Fibroblast of skin of left biceps (primary cell): ENCODE measurements at regions not wholly inside any gene's neighbourhood (a gene's known extent, or its start where the extent isn't known, plus 50 kb on each side); places are given as distances from the start of the nearest gene placed in this dataset.
A peak's percentile ranks its signal among the peaks of the same experiment; 100 is the strongest.
"Not testable (repeated sequence)": the region's sequence is repeated elsewhere in the genome, so short reads cannot be mapped to it uniquely, and the experiment has no call there.

Experiments used
- DNase-seq, 2 experiments: peaks; one replicate each; pipeline ENCODE4 v3.0.0-alpha.2; 2013; ENCODE audit warnings: low read depth in 2 of 2

DNA sequence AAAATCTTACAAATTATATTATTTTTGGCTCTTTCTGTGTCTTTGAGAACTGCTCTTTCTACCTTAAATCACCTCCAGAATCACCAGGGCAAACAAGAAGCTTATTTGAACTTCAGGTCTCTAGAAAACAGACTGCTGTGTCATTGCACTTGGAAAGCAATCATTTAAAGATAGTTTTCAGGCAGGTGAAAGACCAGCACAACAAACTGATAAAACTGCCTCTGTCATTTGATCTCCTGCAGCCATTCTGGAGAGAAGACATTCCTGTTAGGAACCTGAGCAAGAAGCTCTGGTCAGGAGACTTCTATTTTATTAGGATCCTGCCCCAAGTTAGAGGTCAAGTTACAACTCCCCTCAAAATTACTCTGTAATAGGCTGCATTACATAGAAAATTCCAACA is 50.7 kb upstream of the AP4E1 start:
- DNase-seq, result no peak

DNA sequence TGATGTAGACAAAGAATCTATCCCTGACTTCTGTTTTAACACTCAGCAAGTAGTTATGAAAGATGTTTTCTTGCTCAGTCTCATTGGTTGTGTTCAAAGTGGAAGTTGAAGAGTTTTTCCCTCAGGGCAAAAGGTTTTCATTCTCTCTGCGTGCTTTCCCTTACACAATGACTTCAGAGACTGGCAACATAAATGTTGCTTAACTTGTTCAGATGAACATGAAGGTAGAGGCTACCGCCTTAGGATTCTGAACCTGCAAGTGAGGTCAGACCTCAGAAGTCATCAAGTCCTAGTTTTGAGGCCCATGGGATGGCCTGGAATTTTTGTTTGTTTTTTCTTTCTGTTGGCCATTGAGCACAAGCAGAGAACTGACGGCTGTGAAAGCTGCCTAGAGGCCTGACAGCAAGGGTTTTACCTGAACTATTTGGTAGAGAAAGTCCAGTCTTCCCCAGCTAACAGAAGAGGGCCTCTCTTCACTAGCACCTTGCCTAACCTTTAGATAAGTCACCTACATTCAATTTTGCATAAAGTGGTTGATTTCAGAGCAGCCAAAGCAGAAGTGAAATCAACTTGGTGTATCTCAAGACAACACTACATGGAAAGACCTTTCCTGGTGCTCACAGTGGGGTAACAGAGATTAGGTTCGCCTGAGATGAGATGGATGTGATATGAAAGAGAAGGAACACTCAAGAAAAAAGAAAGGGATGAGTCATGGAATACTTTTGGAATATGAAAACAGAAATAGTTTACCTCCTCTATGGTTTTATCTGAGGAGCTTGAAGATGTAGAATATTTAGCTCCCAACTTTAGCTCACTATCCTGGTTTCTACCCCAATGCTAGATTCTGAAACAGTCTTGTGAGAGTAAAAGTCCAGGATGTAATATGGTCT is 53.6 kb upstream of the AP4E1 start:
- DNase-seq, result no peak

DNA sequence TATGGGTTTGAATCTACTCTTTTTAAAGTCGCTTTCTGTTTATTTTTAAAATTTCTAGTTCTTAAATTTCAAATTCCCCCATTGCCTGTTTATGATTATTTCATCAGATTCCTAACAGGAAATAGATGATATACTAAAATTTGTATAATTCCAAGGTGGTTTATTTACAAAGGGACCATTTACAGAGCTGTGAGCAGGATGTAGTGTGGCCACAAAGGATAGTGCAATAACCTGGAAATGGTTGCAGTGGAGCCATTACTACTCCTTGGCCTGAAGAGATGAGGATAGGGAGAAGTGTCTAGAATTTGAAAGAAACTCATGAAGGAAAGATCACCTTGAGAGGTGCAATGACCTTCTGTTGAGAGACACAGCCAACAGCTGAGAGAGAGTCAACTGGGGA is 58.5 kb upstream of the AP4E1 start:
- no peak for DNase-seq

GRCh38 chr15:50848349-50848748 is 60.1 kb upstream of the AP4E1 start:
- no peak for DNase-seq

GRCh38 chr15:50845181-50845580 is 63.3 kb upstream of the AP4E1 start:
- DNase-seq, result not testable (repeated sequence)

DNA sequence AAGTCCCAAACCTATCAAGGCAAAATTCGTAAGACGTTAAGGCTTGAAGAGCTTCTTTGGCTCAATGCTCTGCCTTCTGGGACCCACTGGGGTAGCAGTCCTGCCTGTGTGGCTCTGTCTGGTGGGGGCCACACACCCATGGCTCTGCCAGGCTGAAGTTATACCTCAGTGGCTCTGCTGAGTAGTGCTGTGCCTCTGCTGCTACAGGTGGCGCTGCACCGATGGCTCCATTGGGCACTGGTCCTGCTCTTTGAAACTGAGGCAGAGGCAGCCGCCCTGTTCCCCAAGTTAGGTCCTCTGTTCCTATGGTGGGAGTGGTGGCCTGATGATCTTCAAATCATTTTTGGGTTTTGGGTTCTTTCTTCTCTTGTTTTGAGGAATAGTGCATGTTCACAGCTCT is 68.0 kb upstream of the AP4E1 start:
- DNase-seq, result no peak

GRCh38 chr15:50837256-50837770 is 71.2 kb upstream of the AP4E1 start:
- no peak for DNase-seq

GRCh38 chr15:50830477-50831354 is 65.2 kb upstream of the SPPL2A start:
- DNase-seq, result no peak

DNA sequence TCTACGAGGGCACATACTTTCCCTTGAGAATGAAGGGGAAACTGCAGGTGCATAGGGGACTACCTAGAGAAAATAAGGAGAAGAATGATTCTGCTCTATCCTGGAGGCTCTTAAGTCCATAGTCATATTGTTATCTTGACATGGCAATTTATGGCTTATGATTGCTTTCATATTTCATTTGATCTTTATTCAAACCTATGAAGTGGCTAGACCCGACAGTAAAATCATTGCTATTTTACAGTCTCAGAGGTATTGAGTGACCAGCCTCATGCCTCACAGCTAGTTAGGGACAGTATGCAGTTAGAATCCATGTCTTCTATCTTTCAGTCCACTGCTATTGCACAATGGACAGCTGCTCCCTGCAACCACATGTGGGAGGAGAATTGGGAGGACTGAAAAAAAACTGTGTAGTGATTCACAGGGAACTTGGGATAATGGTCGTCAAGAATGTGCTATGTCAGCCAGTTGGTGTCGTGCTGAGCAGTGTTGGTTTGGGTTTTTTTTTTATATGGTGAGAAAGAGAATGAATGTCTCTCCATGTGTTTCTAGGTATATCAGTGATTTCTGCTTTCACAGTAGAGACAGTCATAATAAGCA is 63.2 kb upstream of the SPPL2A start:
- DNase-seq, result peak; percentile 70

GRCh38 chr15:50825946-50826345 is 60.4 kb upstream of the SPPL2A start:
- no peak for DNase-seq

- DNase-seq, result no peak
These were observed 59.0 kb upstream of the SPPL2A start for GRCh38 chr15:50824514-50824913.

GRCh38 chr15:50823281-50823680 is 57.8 kb upstream of the SPPL2A start:
- DNase-seq, result no peak

- no peak for DNase-seq
These were observed 56.0 kb upstream of the SPPL2A start for GRCh38 chr15:50821476-50821875.

GRCh38 chr15:50820808-50821382 is 55.4 kb upstream of the SPPL2A start:
- DNase-seq, result no peak

GRCh38 chr15:50819344-50819743 is 53.8 kb upstream of the SPPL2A start:
- DNase-seq, result no peak

GRCh38 chr15:50815958-50816590 is 50.6 kb upstream of the SPPL2A start:
- no peak for DNase-seq
